Retinal pigment epithelial cell (primary cell): ENCODE measurements at regions not wholly inside any gene's neighbourhood (a gene's known extent, or its start where the extent isn't known, plus 50 kb on each side); places are given as distances from the start of the nearest gene placed in this dataset.
"Not testable (repeated sequence)": the region's sequence is repeated elsewhere in the genome, so short reads cannot be mapped to it uniquely, and the experiment has no call there.

Experiments used
- DNase-seq: peaks from one replicate; pipeline ENCODE4 v3.0.0-alpha.2; 2010; ENCODE audit warnings: low read depth
- H3K4me3 ChIP-seq: 2 replicates; pipeline ENCODE4 v1.5.1; 2011; ENCODE audit warnings: mild to moderate bottlenecking, low read length, control low read depth, moderate library complexity
- CTCF ChIP-seq: conservative IDR thresholded peaks from 2 replicates; pipeline ENCODE4 v1.5.1; 2011; ENCODE audit warnings: low read depth, low read length, control low read depth, inconsistent platforms

- TF ChIP-seq CTCF, result peak; percentile 41
- no peak overlapping the region for H3K4me3 ChIP-seq
- no peak for DNase-seq
These were observed 562.4 kb downstream of the MAGEB5 start for GRCh38 chrX:26778320-26778888.

DNA sequence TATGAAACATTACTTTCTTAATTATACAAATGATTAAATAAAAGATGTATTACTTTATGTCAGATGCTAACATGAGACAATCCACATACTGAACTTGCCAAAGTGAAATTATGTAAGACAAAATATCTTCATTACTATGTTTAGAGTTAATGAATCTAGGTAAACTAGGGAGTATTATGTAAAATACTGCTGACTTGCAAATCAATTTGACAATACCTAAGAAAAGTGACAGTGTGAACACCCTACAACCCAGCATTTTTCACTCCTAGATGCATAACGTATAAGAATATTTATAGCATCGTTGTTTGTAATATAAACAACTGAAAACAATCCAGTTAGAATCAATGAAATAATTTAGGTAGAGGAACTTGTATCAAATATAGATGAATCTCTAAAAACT lies 546.3 kb downstream of the MAGEB5 start:
- no peak overlapping the region for H3K4me3 ChIP-seq
- DNase-seq, result no peak
- TF ChIP-seq CTCF, result no peak

DNA sequence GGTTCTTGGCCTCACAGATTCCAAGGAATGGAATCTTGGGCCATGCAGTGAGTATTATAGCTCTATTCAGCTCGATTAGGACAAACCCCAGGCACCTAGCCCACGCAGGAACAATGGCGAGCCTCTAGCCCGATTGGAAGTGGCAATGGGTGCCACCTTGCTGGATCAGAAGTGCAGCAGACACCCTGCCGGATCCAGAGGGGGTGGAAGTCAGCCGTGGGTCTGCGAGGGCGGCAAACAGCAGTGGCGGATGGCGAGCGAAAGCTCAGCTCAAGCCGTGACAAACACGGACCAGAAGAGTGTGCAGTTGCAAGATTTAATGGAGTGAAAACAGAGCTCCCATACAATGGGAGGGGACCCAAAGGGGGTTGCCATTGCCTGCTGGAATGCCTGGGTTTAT lies 539.8 kb downstream of the MAGEB5 start:
- DNase-seq, result not testable (repeated sequence)

GRCh38 chrX:26747877-26748276 lies 531.9 kb downstream of the MAGEB5 start:
- TF ChIP-seq CTCF, result no peak
- H3K4me3 ChIP-seq, result no peak overlapping the region

More for the DNA sequence above, 539.8 kb downstream of the MAGEB5 start:
- H3K4me3 ChIP-seq, result not testable (repeated sequence)

DNA sequence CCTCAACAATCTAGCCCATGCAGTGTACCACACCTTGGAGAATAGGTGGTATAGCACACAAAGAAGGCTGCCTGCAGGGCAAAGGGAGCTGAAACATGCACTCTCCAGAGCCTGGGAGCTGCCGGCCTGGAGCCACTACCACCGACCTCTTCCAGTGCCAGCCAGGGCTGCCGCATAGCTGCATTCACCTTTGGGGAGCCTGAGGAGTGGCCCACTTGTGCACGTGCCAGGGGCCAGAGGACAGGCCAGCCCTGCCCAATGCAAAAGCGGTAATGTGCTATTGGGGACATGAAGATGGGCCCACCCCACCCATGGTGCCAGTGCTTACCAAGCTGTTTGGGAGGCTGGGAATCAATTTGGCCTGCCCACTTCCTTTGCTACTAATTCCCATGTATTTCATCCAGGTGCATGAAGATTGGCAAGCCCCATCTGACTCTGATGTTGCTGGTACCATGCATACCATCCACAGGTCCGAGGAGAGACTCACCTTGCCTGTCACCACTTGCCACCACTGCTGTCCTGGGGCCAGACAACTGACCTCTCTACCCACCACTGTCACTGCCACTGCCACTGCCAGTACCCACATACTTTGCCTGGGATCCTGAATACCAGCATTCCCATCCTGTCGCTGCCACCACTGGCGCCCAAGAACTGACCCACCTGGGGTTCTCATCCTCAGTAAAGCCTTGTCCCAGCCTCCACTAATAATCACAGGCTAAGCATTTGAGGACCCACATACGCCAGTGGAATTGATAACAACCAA lies 506.9 kb downstream of the MAGEB5 start:
- no peak for DNase-seq
- TF ChIP-seq CTCF, result no peak
- no peak overlapping the region for H3K4me3 ChIP-seq

More at GRCh38 chrX:26747877-26748276, 531.9 kb downstream of the MAGEB5 start:
- DNase-seq, result no peak

DNA sequence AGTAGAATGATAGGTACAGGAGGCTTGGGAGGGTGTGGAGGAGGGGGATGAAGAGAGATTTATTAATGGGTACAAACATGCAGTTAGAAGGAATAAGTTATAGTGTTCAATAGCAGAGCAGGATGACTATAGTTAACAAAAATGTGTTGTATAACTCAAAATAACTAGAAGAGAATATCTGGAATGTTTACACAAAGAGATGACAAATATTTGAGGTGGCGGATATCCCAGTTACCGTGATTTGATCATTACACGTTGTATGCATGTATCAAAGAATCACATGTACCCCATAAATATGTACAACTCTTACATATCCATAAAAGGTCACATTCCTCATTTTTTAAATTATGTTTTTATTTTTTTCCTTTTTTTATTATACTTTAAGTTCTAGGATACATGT lies 456.6 kb downstream of the MAGEB5 start:
- no peak for DNase-seq
- H3K4me3 ChIP-seq, result no peak overlapping the region
- no peak for TF ChIP-seq CTCF

GRCh38 chrX:26670521-26670920 lies 454.6 kb downstream of the MAGEB5 start:
- no peak for DNase-seq
- TF ChIP-seq CTCF, result no peak

More at GRCh38 chrX:26670521-26670920, 454.6 kb downstream of the MAGEB5 start:
- no peak overlapping the region for H3K4me3 ChIP-seq
